MM.1S (cell line): ENCODE measurements at regions not wholly inside any gene's neighbourhood (a gene's known extent, or its start where the extent isn't known, plus 50 kb on each side); places are given as distances from the start of the nearest gene placed in this dataset.

Source experiments
- DNase-seq: peaks from one replicate; pipeline ENCODE4 v3.0.0-alpha.2; 2015
- H2AFZ ChIP-seq: fragments of 300-600 bp; sonication (generic); 2 replicates; pipeline ENCODE4 v1.6.0; 2016; ENCODE audit warnings: antibody characterized with exemption, low read length
- H3F3A ChIP-seq: fragments of 300-600 bp; sonication (generic); 2 replicates; pipeline ENCODE4 v1.6.1; 2016; ENCODE audit warnings: mild to moderate bottlenecking, antibody characterized with exemption, low read length, moderate library complexity, mixed read lengths; ENCODE audit not compliant: insufficient read depth
- H3K27ac ChIP-seq: fragments of 300-600 bp; sonication (generic); 2 replicates; pipeline ENCODE4 v1.5.1; 2016; ENCODE audit warnings: mild to moderate bottlenecking, low read length
- H3K27me3 ChIP-seq: fragments of 300-600 bp; sonication (generic); replicated peaks from 2 replicates; pipeline ENCODE4 v1.6.0; 2016; ENCODE audit warnings: low read length; ENCODE audit not compliant: insufficient read depth
- H3K36me3 ChIP-seq: fragments of 300-600 bp; sonication (generic); replicated peaks from 2 replicates; pipeline ENCODE4 v1.6.1; 2016; ENCODE audit warnings: mild to moderate bottlenecking, low read length, mixed read lengths; ENCODE audit not compliant: insufficient read depth
- H3K4me1 ChIP-seq: fragments of 300-600 bp; sonication (generic); 2 replicates; pipeline ENCODE4 v1.6.1; 2016; ENCODE audit warnings: low read length, mixed read lengths
- H3K4me2 ChIP-seq: fragments of 300-600 bp; sonication (generic); 2 replicates; pipeline ENCODE4 v1.6.0; 2016; ENCODE audit warnings: low read depth, low read length
- H3K4me3 ChIP-seq: fragments of 300-600 bp; sonication (generic); 2 replicates; pipeline ENCODE4 v1.5.1; 2016; ENCODE audit warnings: low read length, mixed read lengths
- H3K79me2 ChIP-seq: fragments of 300-600 bp; sonication (generic); 2 replicates; pipeline ENCODE4 v1.6.1; 2016; ENCODE audit warnings: mixed run types, low read length, mixed read lengths
- H3K9ac ChIP-seq: fragments of 300-600 bp; sonication (generic); 2 replicates; pipeline ENCODE4 v1.6.1; 2016; ENCODE audit warnings: low read length, mixed read lengths
- H3K9me2 ChIP-seq: fragments of 300-600 bp; sonication (generic); replicated peaks from 2 replicates; pipeline ENCODE4 v1.6.1; 2016; ENCODE audit warnings: mild to moderate bottlenecking, low read length, mixed read lengths; ENCODE audit not compliant: insufficient read depth
- H3K9me3 ChIP-seq: fragments of 300-600 bp; sonication (generic); replicated peaks from 2 replicates; pipeline ENCODE4 v1.6.1; 2016; ENCODE audit warnings: mild to moderate bottlenecking, low read length, mixed read lengths; ENCODE audit not compliant: insufficient read depth
- H4K20me1 ChIP-seq: fragments of 300-600 bp; sonication (generic); 2 replicates; pipeline ENCODE4 v1.6.1; 2016; ENCODE audit warnings: mild to moderate bottlenecking, low read length, moderate library complexity, mixed read lengths; ENCODE audit not compliant: insufficient read depth
- CTCF ChIP-seq: fragments of 300-600 bp; sonication (generic); IDR thresholded peaks from 2 replicates; pipeline ENCODE4 v1.5.1; 2016; ENCODE audit warnings: antibody characterized with exemption, low read length, mixed read lengths
- EZH2 ChIP-seq: fragments of 300-600 bp; sonication (generic); optimal IDR thresholded peaks from 2 replicates; pipeline ENCODE3; 2017; ENCODE audit warnings: low read depth, mild to moderate bottlenecking, antibody characterized with exemption, low read length, mixed read lengths
- EZH2phosphoT487 ChIP-seq: fragments of 300-600 bp; sonication (generic); IDR thresholded peaks from 2 replicates; pipeline ENCODE4 v1.6.1; 2018; ENCODE audit warnings: antibody characterized with exemption, low read length

- Histone ChIP-seq H3K36me3 (no peaks in the 10 kb centered on the region), H3K27me3 (no peaks in the 10 kb centered on the region), H2AFZ (no peak overlapping the region), H3K4me2 (no peak overlapping the region), H3K27ac (no peak overlapping the region), H4K20me1 (no peaks in the 10 kb centered on the region), H3K9ac (no peak overlapping the region), H3K9me2 (no peaks in the 10 kb centered on the region), H3K4me3 (no peak overlapping the region), H3K4me1 (no peaks in the 10 kb centered on the region), H3K79me2 (no peaks in the 10 kb centered on the region), H3F3A (no peaks in the 10 kb centered on the region), H3K9me3 (no peaks in the 10 kb centered on the region)
- no peak for TF ChIP-seq EZH2
- TF ChIP-seq CTCF = no peak
- TF ChIP-seq EZH2phosphoT487 = no peak
- no peak for DNase-seq
Observed at GRCh38 chr2:184363213-184363612, 235.1 kb upstream of the ZNF804A start.

- TF ChIP-seq EZH2phosphoT487 (no peak), CTCF (no peak), EZH2 (no peak)
- no peaks in the 10 kb centered on the region for H3K36me3 ChIP-seq
- H3K9ac ChIP-seq = no peak overlapping the region
- no peaks in the 10 kb centered on the region for H3K9me2 ChIP-seq
- H3K79me2 ChIP-seq = no peaks in the 10 kb centered on the region
- no peaks in the 10 kb centered on the region for H4K20me1 ChIP-seq
- H3K27me3 ChIP-seq = no peaks in the 10 kb centered on the region
- DNase-seq = no peak
- no peak overlapping the region for H3K4me2 ChIP-seq
- no peaks in the 10 kb centered on the region for H3K4me1 ChIP-seq
- H3K4me3 ChIP-seq = no peak overlapping the region
- no peaks in the 10 kb centered on the region for H3F3A ChIP-seq
- H3K27ac ChIP-seq = no peak overlapping the region
- H2AFZ ChIP-seq = no peak overlapping the region
- no peaks in the 10 kb centered on the region for H3K9me3 ChIP-seq
Observed at GRCh38 chr2:184367211-184367610, 231.1 kb upstream of the ZNF804A start.

GRCh38 chr2:184369307-184369706 is 229.0 kb upstream of the ZNF804A start:
- H3K79me2 ChIP-seq = no peaks in the 10 kb centered on the region
- no peaks in the 10 kb centered on the region for H3K27me3 ChIP-seq
- no peak for DNase-seq
- no peak overlapping the region for H2AFZ ChIP-seq
- H3K27ac ChIP-seq = no peak overlapping the region
- H3K4me2 ChIP-seq = no peak overlapping the region
- no peaks in the 10 kb centered on the region for H3K36me3 ChIP-seq
- no peaks in the 10 kb centered on the region for H4K20me1 ChIP-seq
- no peaks in the 10 kb centered on the region for H3F3A ChIP-seq
- H3K9ac ChIP-seq = no peak overlapping the region
- TF ChIP-seq CTCF = no peak
- TF ChIP-seq EZH2phosphoT487 = no peak
- no peak for TF ChIP-seq EZH2
- no peaks in the 10 kb centered on the region for H3K9me2 ChIP-seq
- H3K9me3 ChIP-seq = no peaks in the 10 kb centered on the region
- no peak overlapping the region for H3K4me3 ChIP-seq
- H3K4me1 ChIP-seq = no peaks in the 10 kb centered on the region

- Histone ChIP-seq H3K79me2 (no peaks in the 10 kb centered on the region), H3K27ac (no peak overlapping the region), H3K9me2 (no peaks in the 10 kb centered on the region), H2AFZ (no peak overlapping the region), H3K9me3 (no peaks in the 10 kb centered on the region), H3F3A (no peaks in the 10 kb centered on the region), H3K4me1 (no peaks in the 10 kb centered on the region), H3K9ac (no peak overlapping the region), H3K4me3 (no peak overlapping the region), H3K27me3 (no peaks in the 10 kb centered on the region), H3K4me2 (no peak overlapping the region), H4K20me1 (no peaks in the 10 kb centered on the region), H3K36me3 (no peaks in the 10 kb centered on the region)
- DNase-seq = no peak
- no peak for TF ChIP-seq EZH2phosphoT487
- no peak for TF ChIP-seq CTCF
- no peak for TF ChIP-seq EZH2
Observed at GRCh38 chr2:184370954-184371353, 227.4 kb upstream of the ZNF804A start.
